K562 (cell line): ENCODE measurements at regions not wholly inside any gene's neighbourhood (a gene's known extent, or its start where the extent isn't known, plus 50 kb on each side); places are given as distances from the start of the nearest gene placed in this dataset.

Experiments
- ATAC-seq: fragments of 200-7000 bp; cut with Tn5 transposase; 3 replicates; pipeline ENCODE4 v1.9.1; 2020; ENCODE audit warnings: moderate library complexity
- BruUV-seq: library from RNA; stranded (reverse); fragments of 400-500 nt; replicated peaks from 2 replicates; lab custom pipeline; 2021; lab: Mats Ljungman, UMichigan
- CTCF ChIA-PET: fragments of 300-600 bp; formaldehyde crosslinking; extraction: SDS; loops from one replicate; lab custom pipeline; 2021; ENCODE audit warnings: low intra/inter-chr PET ratio; lab: Yijun Ruan, JAX
- POLR2A ChIA-PET: fragments of 300-600, 350-650 bp; sonication (Branson Sonifier 250); formaldehyde crosslinking; extraction: SDS; loops from one replicate; lab custom pipeline; 2021; ENCODE audit warnings: antibody characterized with exemption, inconsistent platforms; lab: Yijun Ruan, JAX
- DNase-seq, 4 experiments: peaks; one replicate each; pipeline versions ENCODE4 v3.0.0 to v3.0.0-alpha.2; 2011 to 2018; ENCODE audit warnings: low spot score in 3 of 4, mixed read lengths in 3 of 4; ENCODE audit errors: extremely low read depth in 1 of 4
- FAIRE-seq: peaks from 2 replicates; lab custom pipeline; 2011; peaks lifted over from hg19 to GRCh38; lab: Jason Lieb, UNC
- H2AFZ ChIP-seq: 2 replicates; pipeline ENCODE4 v1.6.0; 2011; ENCODE audit warnings: low read depth, low read length, control low read depth, inconsistent platforms
- H3K27ac ChIP-seq: fragments of 200-600 bp; 3 replicates; pipeline ENCODE4 v1.8.0; 2011; ENCODE audit warnings: low read depth, mild to moderate bottlenecking, control low read depth, inconsistent platforms, low read length, moderate library complexity, mixed read lengths; ENCODE audit errors: extremely low read depth
- H3K27me3 ChIP-seq, 2 experiments: fragments of 300-600 bp in 1 of 2; 2 replicates in 1 of 2; 3 replicates in 1 of 2; pipeline versions ENCODE4 v1.6.0 to v1.8.0; 2011; ENCODE audit warnings: inconsistent platforms in 2 of 2, low read length in 2 of 2, mild to moderate bottlenecking in 1 of 2, mixed read lengths in 1 of 2, moderate library complexity in 1 of 2; ENCODE audit not compliant: control insufficient read depth in 2 of 2, insufficient read depth in 2 of 2
- H3K36me3 ChIP-seq: fragments of 300-600 bp; 3 replicates; pipeline ENCODE4 v1.8.0; 2011; ENCODE audit warnings: mild to moderate bottlenecking, low read length, inconsistent platforms; ENCODE audit not compliant: control insufficient read depth, insufficient read depth
- H3K4me1 ChIP-seq, 2 experiments: fragments of 200-600 bp in 1 of 2; replicated peaks in 1 of 2; 2 replicates in 1 of 2; 3 replicates in 1 of 2; pipeline versions ENCODE4 v1.5.1 to v1.8.0; 2011; ENCODE audit warnings: inconsistent platforms in 2 of 2, low read length in 2 of 2, mild to moderate bottlenecking in 1 of 2, mixed read lengths in 1 of 2, moderate library complexity in 1 of 2; ENCODE audit not compliant: control insufficient read depth in 2 of 2, insufficient read depth in 2 of 2
- H3K4me2 ChIP-seq: 2 replicates; pipeline ENCODE4 v1.6.1; 2011; ENCODE audit warnings: low read length, control low read depth, inconsistent platforms, mixed read lengths; ENCODE audit not compliant: insufficient read depth
- H3K4me3 ChIP-seq: fragments of 200-600 bp; sonication (generic), shearing (Covaris generic); 2 replicates; pipeline ENCODE4 v1.5.1; 2016; ENCODE audit warnings: control low read depth, inconsistent platforms
- H3K79me2 ChIP-seq: fragments of 200-600 bp; 3 replicates; pipeline ENCODE4 v1.8.0; 2011; ENCODE audit warnings: low read length, inconsistent platforms; ENCODE audit not compliant: control insufficient read depth, insufficient read depth
- H3K9ac ChIP-seq, 2 experiments: 2 replicates each; pipeline versions ENCODE4 v1.6.0 to v1.6.1; 2011; ENCODE audit warnings: low read depth in 2 of 2, low read length in 2 of 2, control low read depth in 1 of 2, inconsistent platforms in 1 of 2, mild to moderate bottlenecking in 1 of 2, mixed read lengths in 1 of 2; ENCODE audit not compliant: insufficient read depth in 1 of 2
- H3K9me1 ChIP-seq: one replicate; pipeline ENCODE4 v1.6.0; 2011; ENCODE audit warnings: inconsistent platforms, mild to moderate bottlenecking, low read length, moderate library complexity; ENCODE audit not compliant: control insufficient read depth, insufficient read depth
- H3K9me3 ChIP-seq: replicated peaks from 2 replicates; pipeline ENCODE4 v1.5.1; 2011; ENCODE audit warnings: low read depth, low read length, inconsistent platforms; ENCODE audit not compliant: control insufficient read depth, insufficient read depth
- H4K20me1 ChIP-seq: replicated peaks from 2 replicates; pipeline ENCODE4 v1.6.1; 2011; ENCODE audit warnings: low read length, inconsistent platforms, mixed read lengths; ENCODE audit not compliant: control insufficient read depth, insufficient read depth
- CAMTA2 ChIP-seq: fragments of 250-450 bp; sonication (Bioruptor Pico); conservative IDR thresholded peaks from 2 replicates; pipeline ENCODE4 v1.5.1; 2022
- CGGBP1 ChIP-seq: fragments of 250-450 bp; sonication (Bioruptor Pico); IDR thresholded peaks from 2 replicates; pipeline ENCODE4 v1.9.0; 2021; ENCODE audit warnings: mild to moderate bottlenecking
- EHMT2 ChIP-seq: fragments of 450-650 bp; IDR thresholded peaks from 2 replicates; pipeline ENCODE4 v1.6.1; 2018; ENCODE audit warnings: antibody characterized with exemption
- KHSRP ChIP-seq: fragments of 450-650 bp; IDR thresholded peaks from 2 replicates; pipeline ENCODE4 v1.6.1; 2017
- NR1H2 ChIP-seq: sonication (generic); formaldehyde crosslinking; IDR thresholded peaks from 2 replicates; pipeline ENCODE4 v1.4.0; 2020; ENCODE audit warnings: mild to moderate bottlenecking, missing genetic modification reagents
- RBM39 ChIP-seq: fragments of 200-400 bp; formaldehyde crosslinking; optimal IDR thresholded peaks from 2 replicates; pipeline ENCODE3; 2018; ENCODE audit warnings: low read depth, low read length
- RUNX1 ChIP-seq: sonication (generic); IDR thresholded peaks from 2 replicates; pipeline ENCODE4 v1.6.1; 2016; ENCODE audit warnings: antibody characterized with exemption, low read depth
- SMAD3 ChIP-seq: fragments of 450-650 bp; formaldehyde crosslinking; conservative IDR thresholded peaks from 2 replicates; pipeline ENCODE4 v1.4.0; 2020; ENCODE audit warnings: mild to moderate bottlenecking
- TSC22D4 ChIP-seq: fragments of 450-650 bp; IDR thresholded peaks from 2 replicates; pipeline ENCODE4 v1.6.1; 2016; ENCODE audit warnings: missing genetic modification characterization, missing biosample characterization, control low read depth
- ZNF133 ChIP-seq: fragments of 250-450 bp; sonication (Bioruptor Pico); IDR thresholded peaks from 2 replicates; pipeline ENCODE4 v1.4.0; 2020; ENCODE audit warnings: mild to moderate bottlenecking
- in situ Hi-C: fragments of 300-500 bp; cut with MboI; formaldehyde crosslinking; loops from 4 replicates; pipeline ENCODE4 v1.15.0; 2018; ENCODE audit warnings: inconsistent platforms, mixed read lengths
- intact Hi-C: fragments of 100-400 bp; cut with micrococcal nuclease; formaldehyde crosslinking; loops from 2 replicates; pipeline ENCODE4 v1.14.2; 2022
- TF ChIP-seq, protein P1 (sequence below): sonication (generic); formaldehyde crosslinking; IDR thresholded peaks from 2 replicates; pipeline ENCODE4 v1.8.0; 2022; ENCODE audit warnings: mild to moderate bottlenecking, missing genetic modification reagents
- TF ChIP-seq, protein P2 (sequence below): IDR thresholded peaks from 2 replicates; pipeline ENCODE4 v1.6.1; 2012; ENCODE audit warnings: low read depth, low read length, improper control_type of control experiment, borderline replicate concordance

DNA sequence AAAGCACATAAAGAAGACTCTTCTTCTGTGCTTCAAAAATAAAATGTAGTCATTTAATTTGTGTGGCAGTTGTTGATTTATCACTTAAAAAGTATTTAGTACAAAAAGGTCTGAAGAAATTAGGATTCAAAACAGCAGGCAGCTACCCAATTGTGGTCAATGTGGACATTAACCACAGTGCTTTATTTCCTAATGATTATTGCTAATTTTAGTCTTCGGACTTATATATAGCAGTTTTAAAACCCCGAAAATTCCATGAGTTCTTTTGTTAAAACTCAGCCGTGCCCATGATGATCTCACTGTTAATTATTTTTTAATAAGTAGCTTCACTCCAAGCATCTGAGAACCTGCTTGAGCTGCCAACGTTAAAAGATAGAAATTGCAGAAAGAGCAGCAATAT is 594.3 kb downstream of the STK39 start (continued):
- TF ChIP-seq CGGBP1 (CRISPR knock-in tag) (no peak), CAMTA2 (CRISPR knock-in tag) (no peak), ZNF133 (CRISPR knock-in tag) (no peak), EHMT2 (no peak), RBM39 (no peak)
- TF ChIP-seq, all 486 proteins: peak for 0

GRCh38 chr2:167652401-167652800 is 595.0 kb downstream of the STK39 start:
- BruUV-seq: no TSS peak
- H4K20me1 ChIP-seq: no peaks in the 10 kb centered on the region
- ATAC-seq (no peak), FAIRE-seq (no peak), DNase-seq (no peak)
- no peak overlapping the region for H2AFZ ChIP-seq
- intact Hi-C loops (no loop called here), in situ Hi-C loops (no loop called here)
- H3K4me2 ChIP-seq: no peak overlapping the region
- H3K9me3 ChIP-seq: no peaks in the 10 kb centered on the region
- H3K36me3 ChIP-seq: no peaks in the 10 kb centered on the region
- H3K4me1 ChIP-seq: no peaks in the 10 kb centered on the region
- no peak overlapping the region for H3K27ac ChIP-seq
- H3K9ac ChIP-seq: no peak overlapping the region
- H3K27me3 ChIP-seq: no peaks in the 10 kb centered on the region
- ChIA-PET POLR2A (no interaction called here), CTCF (no interaction called here)
- H3K9me1 ChIP-seq: no peaks in the 10 kb centered on the region
- H3K4me3 ChIP-seq: no peak overlapping the region
- H3K79me2 ChIP-seq: no peaks in the 10 kb centered on the region
- TF ChIP-seq, protein P1, sequence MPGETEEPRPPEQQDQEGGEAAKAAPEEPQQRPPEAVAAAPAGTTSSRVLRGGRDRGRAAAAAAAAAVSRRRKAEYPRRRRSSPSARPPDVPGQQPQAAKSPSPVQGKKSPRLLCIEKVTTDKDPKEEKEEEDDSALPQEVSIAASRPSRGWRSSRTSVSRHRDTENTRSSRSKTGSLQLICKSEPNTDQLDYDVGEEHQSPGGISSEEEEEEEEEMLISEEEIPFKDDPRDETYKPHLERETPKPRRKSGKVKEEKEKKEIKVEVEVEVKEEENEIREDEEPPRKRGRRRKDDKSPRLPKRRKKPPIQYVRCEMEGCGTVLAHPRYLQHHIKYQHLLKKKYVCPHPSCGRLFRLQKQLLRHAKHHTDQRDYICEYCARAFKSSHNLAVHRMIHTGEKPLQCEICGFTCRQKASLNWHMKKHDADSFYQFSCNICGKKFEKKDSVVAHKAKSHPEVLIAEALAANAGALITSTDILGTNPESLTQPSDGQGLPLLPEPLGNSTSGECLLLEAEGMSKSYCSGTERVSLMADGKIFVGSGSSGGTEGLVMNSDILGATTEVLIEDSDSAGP (CRISPR knock-in tag): no peak
- TF ChIP-seq, protein P2, sequence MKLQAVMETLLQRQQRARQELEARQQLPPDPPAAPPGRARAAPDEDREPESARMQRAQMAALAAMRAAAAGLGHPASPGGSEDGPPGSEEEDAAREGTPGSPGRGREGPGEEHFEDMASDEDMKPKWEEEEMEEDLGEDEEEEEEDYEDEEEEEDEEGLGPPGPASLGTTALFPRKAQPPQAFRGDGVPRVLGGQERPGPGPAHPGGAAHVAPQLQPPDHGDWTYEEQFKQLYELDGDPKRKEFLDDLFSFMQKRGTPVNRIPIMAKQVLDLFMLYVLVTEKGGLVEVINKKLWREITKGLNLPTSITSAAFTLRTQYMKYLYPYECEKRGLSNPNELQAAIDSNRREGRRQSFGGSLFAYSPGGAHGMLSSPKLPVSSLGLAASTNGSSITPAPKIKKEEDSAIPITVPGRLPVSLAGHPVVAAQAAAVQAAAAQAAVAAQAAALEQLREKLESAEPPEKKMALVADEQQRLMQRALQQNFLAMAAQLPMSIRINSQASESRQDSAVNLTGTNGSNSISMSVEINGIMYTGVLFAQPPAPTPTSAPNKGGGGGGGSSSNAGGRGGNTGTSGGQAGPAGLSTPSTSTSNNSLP: no peak
- TF ChIP-seq SMAD3 (CRISPR knock-in tag) (no peak), RUNX1 (no peak), NR1H2 (no peak), KHSRP (no peak), TSC22D4 (tag) (no peak)
